ENCODE measurements at regions not wholly inside any gene's neighbourhood (a gene's known extent, or its start where the extent isn't known, plus 50 kb on each side); places are given as distances from the start of the nearest gene placed in this dataset.

- Histone ChIP-seq H3K9ac (ENCODE audit: control insufficient read depth, extremely low read depth, insufficient read depth, low read length) (no peak overlapping the region), H3K4me3 (ENCODE audit: control insufficient read depth in 2 of 3, extremely low read depth in 1 of 3, insufficient read depth in 2 of 3, low read depth in 1 of 3, low read length in 3 of 3) (no peak overlapping the region), H3K4me1 (ENCODE audit: control insufficient read depth, extremely low read depth, insufficient read depth, low read length) (no peaks in the 10 kb centered on the region), H3K36me3 (ENCODE audit: control insufficient read depth in 2 of 2, extremely low read depth in 1 of 2, insufficient read depth in 2 of 2, low read length in 2 of 2) (no peaks in the 10 kb centered on the region), H3K79me2 (ENCODE audit: control insufficient read depth, insufficient read depth, low read length) (no peaks in the 10 kb centered on the region), H3K9me1 (ENCODE audit: control insufficient read depth, extremely low read depth, insufficient read depth, low read length) (no peaks in the 10 kb centered on the region), H3K4me2 (ENCODE audit: control insufficient read depth, extremely low read depth, insufficient read depth, low read depth, low read length) (no peak overlapping the region), H3K27ac (ENCODE audit: control insufficient read depth, insufficient read depth, low read length) (no peak overlapping the region), H4K20me1 (ENCODE audit: control insufficient read depth, extremely low read depth, insufficient read depth, low read length) (no peaks in the 10 kb centered on the region), H2AFZ (ENCODE audit: control insufficient read depth, low read length) (no peak overlapping the region), H3K27me3 (ENCODE audit: control insufficient read depth, extremely low read depth, insufficient read depth, low read length) (no peaks in the 10 kb centered on the region), H3K9me3 (ENCODE audit: control insufficient read depth, low read depth, low read length) (no peaks in the 10 kb centered on the region)
- dilution Hi-C loops (cut with MboI; ENCODE audit: extremely low pct_ligation_motif_present, low sequenced_read_pairs) = no loop called here
- DNase-seq (ENCODE audit: low read depth, low spot score) = no peak
- TF ChIP-seq CTCF (optimal IDR thresholded peaks at IDR 0.05 in 1 of 3, IDR thresholded peaks at IDR 0.05 in 1 of 3, conservative IDR thresholded peaks at IDR 0.05 in 1 of 3; ENCODE audit: extremely low read depth in 1 of 3, insufficient read depth in 2 of 3, low read length in 3 of 3) = no peak
- no peak for TF ChIP-seq EZH2 (IDR thresholded peaks at IDR 0.05; ENCODE audit: low read length)
- FAIRE-seq = no peak
These were observed 162.3 kb downstream of the FNDC1 start for GRCh38 chr6:159331451-159331850.

GRCh38 chr6:159329081-159329480 is 159.9 kb downstream of the FNDC1 start:
- Histone ChIP-seq H3K4me2 (ENCODE audit: control insufficient read depth, extremely low read depth, insufficient read depth, low read depth, low read length) (no peak overlapping the region), H3K4me3 (ENCODE audit: control insufficient read depth in 2 of 3, extremely low read depth in 1 of 3, insufficient read depth in 2 of 3, low read depth in 1 of 3, low read length in 3 of 3) (no peak overlapping the region), H2AFZ (ENCODE audit: control insufficient read depth, low read length) (no peak overlapping the region), H3K27ac (ENCODE audit: control insufficient read depth, insufficient read depth, low read length) (no peak overlapping the region), H4K20me1 (ENCODE audit: control insufficient read depth, extremely low read depth, insufficient read depth, low read length) (no peaks in the 10 kb centered on the region), H3K9ac (ENCODE audit: control insufficient read depth, extremely low read depth, insufficient read depth, low read length) (no peak overlapping the region), H3K9me1 (ENCODE audit: control insufficient read depth, extremely low read depth, insufficient read depth, low read length) (no peaks in the 10 kb centered on the region), H3K4me1 (ENCODE audit: control insufficient read depth, extremely low read depth, insufficient read depth, low read length) (no peaks in the 10 kb centered on the region), H3K9me3 (ENCODE audit: control insufficient read depth, low read depth, low read length) (no peaks in the 10 kb centered on the region), H3K27me3 (ENCODE audit: control insufficient read depth, extremely low read depth, insufficient read depth, low read length) (no peaks in the 10 kb centered on the region), H3K79me2 (ENCODE audit: control insufficient read depth, insufficient read depth, low read length) (no peaks in the 10 kb centered on the region), H3K36me3 (ENCODE audit: control insufficient read depth in 2 of 2, extremely low read depth in 1 of 2, insufficient read depth in 2 of 2, low read length in 2 of 2) (no peaks in the 10 kb centered on the region)
- no peak for TF ChIP-seq EZH2 (IDR thresholded peaks at IDR 0.05; ENCODE audit: low read length)
- no peak for TF ChIP-seq CTCF (optimal IDR thresholded peaks at IDR 0.05 in 1 of 3, IDR thresholded peaks at IDR 0.05 in 1 of 3, conservative IDR thresholded peaks at IDR 0.05 in 1 of 3; ENCODE audit: extremely low read depth in 1 of 3, insufficient read depth in 2 of 3, low read length in 3 of 3)
- no peak for FAIRE-seq
- dilution Hi-C loops (cut with MboI; ENCODE audit: extremely low pct_ligation_motif_present, low sequenced_read_pairs) = no loop called here
- no peak for DNase-seq (ENCODE audit: low read depth, low spot score)

All from keratinocyte (primary cell).